Activated T-cell treated with anti-CD3 and anti-CD28 coated beads, Interleukin-2, amount 50 U/mL, for 4 hours (primary cell): ENCODE measurements at regions not wholly inside any gene's neighbourhood (a gene's known extent, or its start where the extent isn't known, plus 50 kb on each side); places are given as distances from the start of the nearest gene placed in this dataset.
"Not testable (repeated sequence)": the region's sequence is repeated elsewhere in the genome, so short reads cannot be mapped to it uniquely, and the experiment has no call there.

Experiments
- ATAC-seq, 2 donors: fragments of 200-7000 bp; cut with Tn5 transposase; one replicate each; pipeline ENCODE4 v1.10.0; 2021
- DNase-seq: peaks from one replicate; pipeline ENCODE4 v3.0.0-alpha.2; 2020
- H3K27me3 Mint-ChIP-seq: one replicate; pipeline ENCODE4 v1.8.0; 2021; ENCODE audit warnings: low read depth, mixed read lengths
- H3K36me3 Mint-ChIP-seq: one replicate; pipeline ENCODE4 v1.8.0; 2022; ENCODE audit warnings: mixed read lengths; ENCODE audit not compliant: insufficient read depth
- H3K4me1 Mint-ChIP-seq: one replicate; pipeline ENCODE4 v1.8.0; 2021; ENCODE audit warnings: low read depth, mixed read lengths
- H3K4me3 Mint-ChIP-seq: one replicate; pipeline ENCODE4 v1.8.0; 2021; ENCODE audit warnings: mild to moderate bottlenecking, moderate library complexity, mixed read lengths
- H3K9me3 Mint-ChIP-seq: one replicate; pipeline ENCODE4 v1.8.0; 2021; ENCODE audit warnings: mixed read lengths

- Mint-ChIP-seq H3K9me3 (peaks cover 13% of the 10 kb centered on the region), H3K27me3 (no peaks in the 10 kb centered on the region), H3K4me1 (peaks cover 21% of the 10 kb centered on the region), H3K4me3 (no peak overlapping the region), H3K36me3 (peaks cover 68% of the 10 kb centered on the region)
- no peak for ATAC-seq
- no peak for DNase-seq
Observed at GRCh38 chr7:149565096-149565382, 67.4 kb upstream of the ZNF746 start.

- Mint-ChIP-seq H3K36me3 (peaks cover 65% of the 10 kb centered on the region), H3K4me3 (no peak overlapping the region)
- no peak for ATAC-seq
Observed at GRCh38 chr7:149564340-149565095, 66.9 kb upstream of the ZNF746 start.

GRCh38 chr7:149562602-149563001 lies 65.0 kb upstream of the ZNF746 start:
- DNase-seq (no peak), ATAC-seq (no peak)
- Mint-ChIP-seq H3K9me3 (peaks cover 3% of the 10 kb centered on the region), H3K4me3 (no peak overlapping the region), H3K27me3 (no peaks in the 10 kb centered on the region), H3K36me3 (peaks cover 58% of the 10 kb centered on the region), H3K4me1 (peaks cover 18% of the 10 kb centered on the region)

More at GRCh38 chr7:149564340-149565095, 66.9 kb upstream of the ZNF746 start:
- H3K27me3 Mint-ChIP-seq: no peaks in the 10 kb centered on the region
- peaks cover 8% of the 10 kb centered on the region for H3K9me3 Mint-ChIP-seq
- H3K4me1 Mint-ChIP-seq: peaks cover 21% of the 10 kb centered on the region
- DNase-seq: no peak

- Mint-ChIP-seq H3K27me3 (no peaks in the 10 kb centered on the region), H3K36me3 (peaks cover 54% of the 10 kb centered on the region), H3K4me3 (no peak overlapping the region), H3K4me1 (peaks cover 12% of the 10 kb centered on the region), H3K9me3 (peaks cover 3% of the 10 kb centered on the region)
- no peak for DNase-seq
- ATAC-seq: no peak
Observed at GRCh38 chr7:149561072-149561471, 63.5 kb upstream of the ZNF746 start.

- H3K27me3 Mint-ChIP-seq: no peaks in the 10 kb centered on the region
- peaks cover 4% of the 10 kb centered on the region for H3K4me1 Mint-ChIP-seq
- peaks cover 3% of the 10 kb centered on the region for H3K9me3 Mint-ChIP-seq
- H3K36me3 Mint-ChIP-seq: peaks cover 46% of the 10 kb centered on the region
- ATAC-seq (no peak), DNase-seq (no peak)
- H3K4me3 Mint-ChIP-seq: no peak overlapping the region
Observed at GRCh38 chr7:149559711-149560110, 62.1 kb upstream of the ZNF746 start.

- DNase-seq: no peak
- peaks cover 3% of the 10 kb centered on the region for H3K4me1 Mint-ChIP-seq
- no peaks in the 10 kb centered on the region for H3K27me3 Mint-ChIP-seq
- ATAC-seq: no peak
- H3K4me3 Mint-ChIP-seq: no peak overlapping the region
- no peaks in the 10 kb centered on the region for H3K9me3 Mint-ChIP-seq
- peaks cover 34% of the 10 kb centered on the region for H3K36me3 Mint-ChIP-seq
Observed at GRCh38 chr7:149558149-149558861, 60.7 kb upstream of the ZNF746 start.

GRCh38 chr7:149556525-149556924 lies 58.9 kb upstream of the ZNF746 start:
- not testable (repeated sequence) for DNase-seq, ATAC-seq, H3K27me3 Mint-ChIP-seq, H3K9me3 Mint-ChIP-seq, H3K4me1 Mint-ChIP-seq, H3K4me3 Mint-ChIP-seq
- peaks cover 45% of the 10 kb centered on the region for H3K36me3 Mint-ChIP-seq

GRCh38 chr7:149554821-149555220 lies 57.2 kb upstream of the ZNF746 start:
- not testable (repeated sequence) for H3K9me3 Mint-ChIP-seq, H3K4me1 Mint-ChIP-seq, DNase-seq, H3K4me3 Mint-ChIP-seq, H3K27me3 Mint-ChIP-seq, ATAC-seq
- peaks cover 41% of the 10 kb centered on the region for H3K36me3 Mint-ChIP-seq

GRCh38 chr7:149553991-149554390 lies 56.4 kb upstream of the ZNF746 start:
- not testable (repeated sequence) for ATAC-seq, H3K4me3 Mint-ChIP-seq, DNase-seq, H3K4me1 Mint-ChIP-seq, H3K27me3 Mint-ChIP-seq, H3K9me3 Mint-ChIP-seq
- peaks cover 43% of the 10 kb centered on the region for H3K36me3 Mint-ChIP-seq

GRCh38 chr7:149552799-149553198 lies 55.2 kb upstream of the ZNF746 start:
- Mint-ChIP-seq H3K9me3 (no peaks in the 10 kb centered on the region), H3K4me1 (no peaks in the 10 kb centered on the region), H3K36me3 (peaks cover 47% of the 10 kb centered on the region), H3K27me3 (no peaks in the 10 kb centered on the region), H3K4me3 (no peak overlapping the region)
- ATAC-seq (no peak), DNase-seq (no peak)
